B cell (primary cell): ENCODE measurements at regions not wholly inside any gene's neighbourhood (a gene's known extent, or its start where the extent isn't known, plus 50 kb on each side); places are given as distances from the start of the nearest gene placed in this dataset.

Experiments
- ATAC-seq: fragments of 200-7000 bp; cut with Tn5 transposase; one replicate; pipeline ENCODE4 v1.10.0; 2021; ENCODE audit warnings: low read depth, mild to moderate bottlenecking, moderate number of reproducible peaks, moderate library complexity
- CTCF ChIA-PET: fragments of 350-600 bp; sonication (Branson Sonifier 250); formaldehyde crosslinking; loops from one replicate; lab custom pipeline; 2021; ENCODE audit warnings: antibody characterized with exemption, inconsistent platforms; lab: Charles Lee
- POLR2A ChIA-PET: fragments of 350-600 bp; sonication (Branson Sonifier 250); formaldehyde crosslinking; loops from one replicate; lab custom pipeline; 2021; ENCODE audit warnings: antibody characterized with exemption; lab: Charles Lee
- DNase-seq: peaks from one replicate; pipeline ENCODE4 v3.0.0; 2013
- H2AFZ ChIP-seq: 2 replicates; pipeline ENCODE4 v1.6.1; 2012; ENCODE audit warnings: mild to moderate bottlenecking, low read depth, low read length; ENCODE audit not compliant: insufficient read depth, poor library complexity, severe bottlenecking
- H3K27ac ChIP-seq, 2 donors: 1 replicate in 1 of 2; 2 replicates in 1 of 2; pipeline ENCODE4 v1.5.1; 2012 to 2013; ENCODE audit warnings: low read length in 2 of 2, mild to moderate bottlenecking in 2 of 2, moderate library complexity in 1 of 2
- H3K27me3 ChIP-seq, 4 experiments: fragments of 200-600 bp in 1 of 4; sonication (generic) in 1 of 4; replicated peaks in 1 of 4; 1 replicate in 2 of 4; 2 replicates in 2 of 4; pipeline versions ENCODE4 v1.6.1 to v1.7.0; 2013 to 2016; ENCODE audit warnings: low read length in 3 of 4, mild to moderate bottlenecking in 2 of 4, mixed read lengths in 1 of 4, moderate library complexity in 1 of 4; ENCODE audit not compliant: insufficient read depth in 4 of 4, control insufficient read depth in 3 of 4; ENCODE audit errors: control extremely low read depth in 1 of 4
- H3K36me3 ChIP-seq, 2 experiments: replicated peaks in 1 of 2; 1 replicate in 1 of 2; 2 replicates in 1 of 2; pipeline versions ENCODE4 v1.6.1 to v1.7.1; 2013; ENCODE audit warnings: low read length in 1 of 2; ENCODE audit not compliant: insufficient read depth in 2 of 2, control insufficient read depth in 1 of 2; ENCODE audit errors: control extremely low read depth in 1 of 2, extremely low read depth in 1 of 2
- H3K4me1 ChIP-seq, 2 donors: fragments of 200-600 bp in 1 of 2; sonication (generic) in 1 of 2; 1 replicate in 1 of 2; 2 replicates in 1 of 2; pipeline versions ENCODE4 v1.5.1 to v1.6.1; 2013 to 2017; ENCODE audit warnings: low read length in 2 of 2; ENCODE audit not compliant: control insufficient read depth in 2 of 2, insufficient read depth in 2 of 2
- H3K4me2 ChIP-seq: replicated peaks from 2 replicates; pipeline ENCODE3; 2012; ENCODE audit warnings: mild to moderate bottlenecking, low read depth, low read length; ENCODE audit not compliant: poor library complexity, severe bottlenecking
- H3K4me3 ChIP-seq, 5 experiments: fragments of 200-600 bp in 1 of 5; sonication (generic) in 1 of 5; 1 replicate in 3 of 5; 2 replicates in 2 of 5; pipeline versions ENCODE4 v1.5.1 to v1.7.0; 2011 to 2016; ENCODE audit warnings: low read length in 4 of 5, mild to moderate bottlenecking in 4 of 5, low read depth in 2 of 5, control low read depth in 1 of 5, moderate library complexity in 1 of 5; ENCODE audit not compliant: insufficient read depth in 1 of 5; ENCODE audit errors: control extremely low read depth in 1 of 5, extremely low read depth in 1 of 5
- H3K79me2 ChIP-seq: fragments of 200-600 bp; sonication (generic); one replicate; pipeline ENCODE4 v1.6.0; 2016; ENCODE audit warnings: low read length; ENCODE audit not compliant: control insufficient read depth, insufficient read depth
- H3K9ac ChIP-seq: fragments of 200-600 bp; sonication (generic); 2 replicates; pipeline ENCODE4 v1.6.1; 2017; ENCODE audit warnings: mild to moderate bottlenecking, low read length, moderate library complexity
- H3K9me3 ChIP-seq, 3 donors: one replicate each; pipeline versions ENCODE4 v1.6.1 to v1.7.1; 2013; ENCODE audit warnings: low read length in 2 of 3; ENCODE audit not compliant: control insufficient read depth in 2 of 3, insufficient read depth in 1 of 3; ENCODE audit errors: control extremely low read depth in 1 of 3
- H4K20me1 ChIP-seq: 2 replicates; pipeline ENCODE4 v1.6.0; 2012; ENCODE audit warnings: mild to moderate bottlenecking, low read length; ENCODE audit not compliant: insufficient read depth, control insufficient read depth, poor library complexity, severe bottlenecking
- H3K27ac Mint-ChIP-seq: one replicate; pipeline ENCODE4 v1.8.0; 2021; ENCODE audit warnings: mixed read lengths
- H3K27me3 Mint-ChIP-seq: one replicate; pipeline ENCODE4 v1.8.0; 2021; ENCODE audit warnings: mixed read lengths
- H3K4me1 Mint-ChIP-seq: one replicate; pipeline ENCODE4 v1.8.0; 2021; ENCODE audit warnings: mixed read lengths
- H3K4me3 Mint-ChIP-seq: one replicate; pipeline ENCODE4 v1.8.0; 2021; ENCODE audit warnings: mixed read lengths
- H3K9me3 Mint-ChIP-seq: one replicate; pipeline ENCODE4 v1.8.0; 2022; ENCODE audit warnings: mixed read lengths; ENCODE audit not compliant: insufficient read depth
- CTCF ChIP-seq: fragments of 200-600 bp; IDR thresholded peaks from one replicate; pipeline ENCODE4 v1.8.0; 2022; ENCODE audit warnings: antibody characterized with exemption, mild to moderate bottlenecking
- EZH2 ChIP-seq: IDR thresholded peaks from 2 replicates; pipeline ENCODE4 v1.6.1; 2012; ENCODE audit warnings: borderline replicate concordance, low read depth, mild to moderate bottlenecking, moderate library complexity, low read length; ENCODE audit not compliant: insufficient read depth, poor library complexity, severe bottlenecking
- WGBS: methylation state at CpG from one replicate; pipeline ENCODE4 v1.1.5; 2013; ENCODE audit warnings: missing lambda C conversion rate; ENCODE audit not compliant: insufficient coverage; 5-methylcytosine and 5-hydroxymethylcytosine counted together
- intact Hi-C: fragments of 100-400 bp; cut with micrococcal nuclease; formaldehyde crosslinking; loops from one replicate; pipeline ENCODE4 v1.10.0; 2022

GRCh38 chr15:96521386-96521785 is 190.9 kb downstream of the NR2F2 start:
- no peak overlapping the region for H3K27ac Mint-ChIP-seq
- CTCF ChIA-PET, result no interaction called here
- DNase-seq, result no peak
- peaks cover 9% of the 10 kb centered on the region for H3K9me3 Mint-ChIP-seq
- Histone ChIP-seq H3K27ac (no peak overlapping the region), H3K9ac (no peak overlapping the region), H2AFZ (no peak overlapping the region), H3K4me2 (no peak overlapping the region), H3K4me3 (no peak overlapping the region), H3K36me3 (no peaks in the 10 kb centered on the region), H3K79me2 (no peaks in the 10 kb centered on the region), H4K20me1 (no peaks in the 10 kb centered on the region), H3K4me1 (no peaks in the 10 kb centered on the region), H3K9me3 (no peaks in the 10 kb centered on the region), H3K27me3 (no peaks in the 10 kb centered on the region)
- TF ChIP-seq EZH2 (no peak), CTCF (no peak)
- no peak for ATAC-seq
- H3K4me3 Mint-ChIP-seq, result no peak overlapping the region
- no CpG with 5 or more reads among the region's 1 CpG for WGBS
- H3K27me3 Mint-ChIP-seq, result no peaks in the 10 kb centered on the region
- no peaks in the 10 kb centered on the region for H3K4me1 Mint-ChIP-seq
- intact Hi-C loops, result no loop called here
- POLR2A ChIA-PET, result no interaction called here

GRCh38 chr15:96524676-96525417 is 194.3 kb downstream of the NR2F2 start:
- Histone ChIP-seq H2AFZ (no peak overlapping the region), H3K4me3 (no peak overlapping the region), H3K4me2 (no peak overlapping the region), H3K27me3 (no peaks in the 10 kb centered on the region), H3K9ac (no peak overlapping the region), H3K9me3 (no peaks in the 10 kb centered on the region), H3K27ac (no peak overlapping the region), H3K4me1 (no peaks in the 10 kb centered on the region), H3K79me2 (no peaks in the 10 kb centered on the region), H4K20me1 (no peaks in the 10 kb centered on the region), H3K36me3 (no peaks in the 10 kb centered on the region)
- H3K27ac Mint-ChIP-seq, result no peak overlapping the region
- DNase-seq (no peak), ATAC-seq (no peak)
- TF ChIP-seq CTCF, result no peak
- TF ChIP-seq EZH2, result no peak
- ChIA-PET POLR2A (no interaction called here), CTCF (no interaction called here)
- intact Hi-C loops, result no loop called here
- peaks cover 7% of the 10 kb centered on the region for H3K9me3 Mint-ChIP-seq
- H3K4me3 Mint-ChIP-seq, result no peak overlapping the region
- WGBS, result 78% methylated on average over 2 of the region's 5 CpGs
- H3K4me1 Mint-ChIP-seq, result no peaks in the 10 kb centered on the region
- H3K27me3 Mint-ChIP-seq, result no peaks in the 10 kb centered on the region
